ENCODE measurements at regions not wholly inside any gene's neighbourhood (a gene's known extent, or its start where the extent isn't known, plus 50 kb on each side); places are given as distances from the start of the nearest gene placed in this dataset.

GRCh38 chrX:44415639-44416386 is 72.3 kb upstream of the EFHC2 start:
- no peak for TF ChIP-seq CTCF (IDR thresholded peaks at IDR 0.05; ENCODE audit: low read depth, low read length)
- DNase-seq (ENCODE audit: extremely low read depth, low read depth) = no peak

GRCh38 chrX:44401151-44401550 is 57.7 kb upstream of the EFHC2 start:
- DNase-seq (ENCODE audit: extremely low read depth, low read depth) = no peak
- no peak for TF ChIP-seq CTCF (IDR thresholded peaks at IDR 0.05; ENCODE audit: low read depth, low read length)

- peak; percentile 5 for DNase-seq (ENCODE audit: extremely low read depth, low read depth)
Measured at GRCh38 chrX:44400588-44400987, 57.1 kb upstream of the EFHC2 start.

GRCh38 chrX:44400161-44400560 is 56.7 kb upstream of the EFHC2 start:
- TF ChIP-seq CTCF (IDR thresholded peaks at IDR 0.05; ENCODE audit: low read depth, low read length) = no peak
- no peak for DNase-seq (ENCODE audit: extremely low read depth, low read depth)

More at GRCh38 chrX:44400588-44400987, 57.1 kb upstream of the EFHC2 start:
- no peak for TF ChIP-seq CTCF (IDR thresholded peaks at IDR 0.05; ENCODE audit: low read depth, low read length)

Measured in AG09319 (cell line).